Right ventricle myocardium superior (tissue), 1 donor: ENCODE measurements at regions not wholly inside any gene's neighbourhood (a gene's known extent, or its start where the extent isn't known, plus 50 kb on each side); places are given as distances from the start of the nearest gene placed in this dataset.
"Not testable (repeated sequence)": the region's sequence is repeated elsewhere in the genome, so short reads cannot be mapped to it uniquely, and the experiment has no call there.

Experiments
- ATAC-seq: fragments of 200-7000 bp; cut with Tn5 transposase; one replicate; pipeline ENCODE4 v1.9.1; 2020; ENCODE audit warnings: mild to moderate bottlenecking; ENCODE audit not compliant: poor library complexity
- DNase-seq: peaks from one replicate; pipeline ENCODE4 v3.0.0-alpha.2; 2020
- intact Hi-C: fragments of 100-400 bp; cut with DNase I; formaldehyde crosslinking; loops from one replicate; pipeline ENCODE4 v1.11.2; 2022
- donor health status: DM: no; HTN: yes; CAD: no; lungs with severe emphysema.

DNA sequence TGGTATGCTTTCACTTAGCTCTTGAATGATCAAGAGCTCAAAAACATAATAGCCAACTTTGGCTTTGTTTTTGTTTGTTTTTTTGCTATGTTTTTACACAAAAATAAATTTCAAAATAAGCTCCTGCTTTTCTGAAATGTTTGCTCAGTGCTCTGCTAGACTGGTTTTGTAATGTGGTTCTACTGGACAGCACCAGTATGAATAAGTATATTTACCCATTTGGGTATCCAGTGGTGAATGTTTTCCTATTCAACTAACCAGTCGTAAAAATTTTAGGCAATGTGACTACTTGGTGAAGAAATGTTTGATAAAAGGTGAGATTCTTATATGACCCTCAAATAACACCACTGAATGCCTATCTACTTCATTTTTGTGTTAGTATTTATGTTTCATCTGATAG, 308.6 kb downstream of the PTPRC start:
- ATAC-seq (no peak), DNase-seq (no peak)
- intact Hi-C loops = no loop called here

DNA sequence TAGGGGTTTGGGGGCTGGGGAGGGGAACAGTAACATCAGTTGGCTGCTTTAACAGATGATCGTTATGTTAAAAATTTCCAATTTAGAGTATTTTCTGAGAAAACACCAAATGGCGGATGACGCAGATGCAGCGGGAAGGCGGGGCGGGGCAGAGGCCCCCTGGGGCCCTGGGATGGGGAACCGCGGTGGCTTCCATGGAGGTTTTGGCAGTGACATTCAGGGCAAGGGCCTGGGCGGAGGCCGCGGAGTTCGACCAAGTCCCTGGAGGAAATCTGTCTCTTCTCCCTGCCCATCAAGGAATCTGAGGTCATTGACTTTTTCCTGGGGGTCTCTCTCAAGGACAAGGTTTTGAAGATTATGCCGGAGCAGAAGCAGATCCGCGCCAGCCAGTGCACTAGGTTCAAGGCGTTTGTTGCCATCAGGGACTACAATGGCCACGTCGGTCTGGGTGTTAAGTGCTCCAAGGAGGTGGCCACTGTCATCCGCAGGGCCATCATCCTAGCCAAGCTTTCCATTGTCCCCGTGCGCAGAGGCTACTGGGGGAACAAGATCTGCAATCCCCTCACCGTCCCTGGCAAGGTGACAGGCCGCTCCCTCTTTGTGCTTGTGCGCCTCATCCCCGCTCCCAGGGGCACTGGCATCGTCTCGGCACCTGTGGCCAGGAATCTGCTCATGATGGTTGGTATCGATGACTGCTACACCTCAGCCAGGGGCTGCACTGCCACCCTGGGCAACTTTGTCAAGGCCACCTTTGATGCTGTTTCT, 310.2 kb downstream of the PTPRC start:
- intact Hi-C loops = no loop called here
- DNase-seq (peak; percentile 34), ATAC-seq (no peak)

DNA sequence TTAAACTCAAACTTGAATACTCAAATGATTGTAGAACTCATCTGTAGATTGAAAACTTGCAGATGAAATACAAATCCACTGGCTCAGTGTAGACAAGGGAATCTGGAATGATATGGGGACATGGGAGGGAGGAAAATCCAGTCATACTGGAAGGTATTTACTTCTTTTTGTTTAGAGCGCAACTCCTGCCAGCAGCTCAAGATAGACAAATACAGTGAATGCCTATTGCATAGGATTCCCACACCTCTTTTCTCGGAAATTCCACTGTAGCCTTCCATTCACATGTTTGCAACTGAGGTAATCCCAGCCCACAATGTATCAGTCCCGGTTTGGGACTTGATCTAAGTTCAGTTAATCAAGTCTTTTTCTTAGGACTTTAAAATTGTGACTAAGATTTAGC, 311.2 kb downstream of the PTPRC start:
- ATAC-seq (no peak), DNase-seq (no peak)
- intact Hi-C loops = no loop called here

DNA sequence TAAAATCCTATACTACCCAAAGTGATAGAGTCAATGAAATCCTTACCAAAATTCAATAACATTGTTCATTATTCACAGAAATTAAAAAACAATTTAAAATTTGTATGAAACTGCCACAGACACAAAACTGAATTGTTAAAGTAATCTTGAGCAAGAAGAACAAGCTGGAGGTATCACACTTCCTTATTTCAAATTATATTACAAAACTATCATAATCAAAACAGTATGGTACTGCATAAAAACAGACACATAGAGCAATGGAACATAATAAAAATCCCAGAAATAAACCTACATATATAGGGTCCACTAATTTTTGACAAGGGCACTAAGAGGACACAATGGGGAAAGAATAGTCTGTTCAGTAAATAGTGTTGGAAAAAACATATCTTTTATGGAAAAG, 316.2 kb downstream of the PTPRC start:
- ATAC-seq = no peak
- DNase-seq = no peak
- intact Hi-C loops = no loop called here

DNA sequence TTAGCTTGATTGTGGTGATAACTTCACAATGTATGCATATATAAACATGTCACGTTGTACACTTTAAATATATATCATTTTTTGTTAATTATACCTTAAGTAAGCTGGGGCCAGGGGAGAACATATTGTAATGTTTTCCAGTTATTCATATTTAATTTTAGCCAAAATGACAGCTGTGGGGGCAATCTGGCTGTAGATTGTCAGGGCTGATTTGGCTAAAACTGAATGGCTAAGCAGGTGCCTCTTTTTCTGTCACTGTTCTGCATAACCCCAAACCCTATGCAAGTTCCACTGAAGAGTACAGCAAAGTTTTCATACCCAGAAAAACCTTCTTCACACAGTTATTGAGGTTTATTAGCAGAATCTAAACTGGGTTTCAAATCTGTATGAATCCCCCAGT, 318.2 kb downstream of the PTPRC start:
- intact Hi-C loops = no loop called here
- DNase-seq (no peak), ATAC-seq (no peak)

DNA sequence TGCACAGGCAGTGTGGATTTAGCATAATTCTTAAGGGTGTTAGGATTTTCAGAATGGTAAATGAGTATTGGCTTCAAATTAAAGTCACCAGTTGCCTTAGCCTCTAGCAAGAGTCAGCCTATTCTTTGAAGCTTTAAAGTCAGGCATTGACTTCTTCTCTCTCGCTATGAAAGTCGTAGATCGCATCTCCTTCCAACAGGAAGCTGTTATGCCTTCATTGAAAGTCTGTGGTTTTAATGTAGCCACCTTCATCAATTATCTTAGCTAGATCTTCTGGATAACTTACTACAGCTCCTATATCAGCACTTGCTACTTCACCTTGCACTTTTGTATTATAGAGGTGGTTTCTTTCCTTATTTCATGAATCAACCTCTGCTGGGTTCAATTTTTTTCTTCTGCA, 320.2 kb downstream of the PTPRC start:
- no peak for ATAC-seq
- intact Hi-C loops = no loop called here
- DNase-seq = no peak

DNA sequence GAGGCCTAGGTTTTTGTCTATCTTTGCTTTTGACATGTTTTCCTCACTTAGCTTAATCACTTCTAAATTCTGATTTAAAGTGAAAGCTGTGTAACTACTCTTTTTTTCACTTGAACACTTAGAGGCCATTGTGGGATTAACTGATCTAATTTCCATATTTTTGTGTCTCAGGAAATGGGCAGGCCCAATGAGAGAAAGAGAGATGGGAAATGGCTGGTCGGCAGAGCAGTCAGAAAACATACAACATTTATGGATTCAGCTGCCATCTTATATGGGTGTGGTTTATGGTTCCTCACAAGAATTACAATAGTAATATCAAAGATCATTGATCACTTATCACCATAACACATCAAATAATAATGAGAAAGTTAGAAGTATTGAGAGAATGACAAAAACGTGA, 320.8 kb downstream of the PTPRC start:
- DNase-seq (no peak), ATAC-seq (no peak)
- intact Hi-C loops = no loop called here

DNA sequence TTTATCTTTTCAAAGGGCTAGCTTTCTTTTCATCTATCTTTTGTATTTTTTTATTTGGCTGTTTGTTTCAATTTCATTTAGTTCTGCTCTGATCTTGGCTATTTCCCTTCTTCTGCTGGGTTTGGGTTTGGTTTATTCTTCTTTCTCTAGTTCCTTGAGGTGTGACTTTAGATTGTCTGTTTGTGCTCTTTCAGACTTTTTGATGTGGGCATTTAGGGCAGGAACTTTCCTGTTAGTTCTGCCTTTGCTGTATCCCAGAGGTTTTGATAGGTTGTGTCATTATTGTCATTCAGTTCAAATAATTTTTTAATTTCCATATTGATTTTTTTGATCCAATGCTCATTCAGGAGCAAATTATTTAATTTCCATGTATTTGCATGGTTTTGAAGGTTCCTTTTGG, 325.0 kb downstream of the PTPRC start:
- intact Hi-C loops, ATAC-seq, DNase-seq: not testable (repeated sequence)

DNA sequence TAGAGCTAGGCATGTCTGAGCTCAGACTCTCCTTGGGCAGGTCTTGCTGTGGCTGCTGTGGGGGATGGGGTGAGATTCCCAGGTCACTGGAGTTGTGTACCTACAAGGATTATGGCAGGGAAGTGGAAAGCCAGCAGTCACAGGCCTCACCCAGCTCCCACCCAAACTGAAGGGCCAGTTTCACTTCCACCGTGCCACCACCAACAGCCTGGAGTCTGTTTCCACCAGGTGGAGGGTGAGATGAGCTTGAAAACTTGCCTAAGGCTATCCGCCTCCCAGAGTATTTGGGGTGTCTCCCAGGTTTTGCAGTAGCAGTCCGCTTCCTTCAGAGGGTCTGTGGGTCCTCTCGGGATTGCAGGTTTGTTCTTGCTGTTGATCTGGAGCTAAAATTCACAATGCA, 327.7 kb downstream of the PTPRC start:
- DNase-seq (no peak), ATAC-seq (no peak)
- intact Hi-C loops = no loop called here

DNA sequence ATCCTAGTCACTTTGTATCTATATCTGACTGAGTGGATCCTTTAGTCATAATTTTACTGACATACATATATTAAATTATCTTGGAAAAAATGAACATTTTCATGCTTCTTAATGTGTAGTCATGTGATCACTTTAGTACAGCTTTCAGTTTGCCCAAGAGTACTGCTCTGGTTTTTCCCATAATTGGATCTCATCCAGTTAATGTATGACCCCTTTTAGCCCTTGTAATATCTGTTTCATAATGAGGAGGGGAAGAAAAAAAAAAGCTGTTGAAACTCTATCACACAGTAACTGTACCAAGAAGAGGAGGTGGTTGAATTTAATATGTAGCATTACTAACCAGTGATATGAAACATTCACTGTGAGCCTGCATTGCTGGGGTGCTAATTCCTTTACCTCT, 328.7 kb downstream of the PTPRC start:
- no peak for DNase-seq
- ATAC-seq = no peak
- intact Hi-C loops = no loop called here

DNA sequence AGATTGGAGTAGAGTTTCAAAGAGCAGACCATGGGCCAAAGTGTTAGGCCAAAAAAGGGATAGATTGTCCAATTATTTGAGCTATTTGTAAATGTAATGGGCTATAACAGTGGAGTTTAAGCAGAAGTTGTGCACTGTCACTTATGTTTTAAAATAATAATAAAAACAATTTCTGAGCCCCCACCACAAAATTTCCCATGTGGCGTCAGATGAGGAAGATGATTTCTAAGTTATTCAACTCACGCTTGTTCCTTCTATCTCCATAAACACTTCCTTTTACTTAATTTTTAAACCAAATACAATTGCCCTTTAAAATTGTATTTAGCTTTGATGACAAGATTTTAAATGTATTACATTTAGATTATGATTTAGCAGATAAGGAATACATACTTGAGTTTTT, 330.0 kb downstream of the PTPRC start:
- intact Hi-C loops = no loop called here
- ATAC-seq (no peak), DNase-seq (no peak)

DNA sequence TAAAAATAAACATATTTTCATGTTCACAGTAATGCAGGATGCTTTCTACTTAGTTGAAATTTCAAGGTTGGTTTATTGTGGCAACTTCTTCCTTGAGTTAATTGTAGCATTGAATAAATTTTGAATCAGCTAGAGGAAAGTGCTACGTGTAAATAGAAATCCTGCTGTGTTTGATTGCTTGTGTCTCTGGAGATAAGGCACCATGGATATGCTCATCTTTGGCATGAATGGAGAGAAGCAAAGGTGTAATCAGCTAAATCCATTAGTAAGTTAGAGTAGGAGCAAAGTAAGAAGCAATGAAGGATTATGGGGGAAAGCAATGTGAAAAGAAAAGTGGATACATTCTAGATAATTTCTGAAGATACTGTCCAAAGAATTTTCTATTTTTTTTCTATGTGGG, 331.1 kb downstream of the PTPRC start:
- DNase-seq (no peak), ATAC-seq (no peak)
- intact Hi-C loops = no loop called here

DNA sequence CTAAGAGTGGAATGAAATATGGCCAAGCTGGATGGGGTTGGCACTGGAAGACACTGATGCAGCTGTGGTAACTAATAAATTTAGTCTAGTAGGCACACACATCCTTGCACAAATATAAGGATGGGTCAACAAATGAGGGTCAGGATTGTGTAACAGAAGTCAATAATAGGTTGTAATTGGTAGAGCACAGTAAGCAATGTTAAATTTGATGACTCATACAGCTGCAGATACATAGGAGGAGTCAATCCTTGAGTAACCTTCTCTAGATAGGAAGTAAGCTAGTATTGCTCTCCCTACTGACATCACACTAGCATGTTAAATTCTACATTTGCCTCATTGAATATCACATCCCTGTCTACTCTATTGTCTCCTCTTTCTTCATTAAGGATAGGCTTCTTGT, 332.1 kb downstream of the PTPRC start:
- no peak for ATAC-seq
- no peak for DNase-seq
- intact Hi-C loops = no loop called here

DNA sequence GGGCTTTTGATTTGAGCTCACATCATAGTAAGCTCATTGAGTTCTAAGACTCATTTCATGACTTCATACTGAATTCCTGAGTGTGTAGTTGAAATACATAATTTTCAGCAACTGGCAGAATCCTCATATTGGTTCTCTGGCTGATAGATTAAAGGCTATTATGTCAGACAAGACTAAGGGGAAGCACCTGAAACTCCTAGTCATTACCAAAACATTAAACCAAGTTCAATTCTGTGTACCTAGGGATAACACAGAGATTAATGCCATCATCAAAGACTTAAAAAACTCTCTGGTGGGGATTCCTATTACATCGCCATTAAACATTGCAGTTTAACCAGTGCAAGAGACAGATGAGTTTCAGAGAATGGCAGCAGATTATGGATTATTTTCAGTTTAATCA, 339.1 kb downstream of the PTPRC start:
- no peak for DNase-seq
- ATAC-seq = no peak
- intact Hi-C loops = no loop called here

DNA sequence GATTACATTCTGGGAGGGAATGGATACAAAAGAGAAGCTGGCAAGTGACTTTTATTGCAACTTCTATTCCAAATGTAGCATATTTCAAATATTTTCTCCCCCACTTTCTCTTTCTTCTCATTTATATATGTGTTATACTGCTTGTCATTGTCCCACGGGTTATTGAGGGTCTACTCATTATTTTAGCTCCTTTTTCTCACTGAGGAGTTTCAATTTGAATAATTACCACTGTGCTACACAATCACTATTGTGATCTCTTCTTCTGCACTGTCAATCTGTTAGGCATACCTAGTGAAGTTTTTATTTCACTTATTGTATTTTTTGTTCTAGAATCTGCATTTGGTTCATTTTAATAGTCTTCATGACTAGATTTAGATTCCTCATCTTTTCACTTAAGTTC, 339.7 kb downstream of the PTPRC start:
- ATAC-seq (no peak), DNase-seq (no peak)
- intact Hi-C loops = no loop called here

DNA sequence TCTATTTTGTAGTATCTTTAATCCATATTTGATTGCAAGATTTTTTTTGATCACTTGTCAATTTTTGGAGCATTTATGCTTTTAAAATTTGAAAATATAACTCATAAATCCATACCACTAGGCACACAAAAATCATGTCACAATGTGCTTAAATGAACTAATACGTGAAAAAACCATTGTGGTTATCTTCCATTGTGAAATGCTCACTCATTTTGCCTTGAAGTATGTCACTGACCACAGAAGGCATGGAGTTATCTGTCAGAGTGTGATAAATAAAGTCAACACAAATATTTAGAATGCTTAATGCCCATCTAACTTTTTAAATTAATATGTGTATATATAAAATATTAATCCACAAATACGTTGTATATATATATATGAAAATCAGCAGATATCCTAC, 347.2 kb downstream of the PTPRC start:
- ATAC-seq = no peak
- no peak for DNase-seq
- intact Hi-C loops = no loop called here

DNA sequence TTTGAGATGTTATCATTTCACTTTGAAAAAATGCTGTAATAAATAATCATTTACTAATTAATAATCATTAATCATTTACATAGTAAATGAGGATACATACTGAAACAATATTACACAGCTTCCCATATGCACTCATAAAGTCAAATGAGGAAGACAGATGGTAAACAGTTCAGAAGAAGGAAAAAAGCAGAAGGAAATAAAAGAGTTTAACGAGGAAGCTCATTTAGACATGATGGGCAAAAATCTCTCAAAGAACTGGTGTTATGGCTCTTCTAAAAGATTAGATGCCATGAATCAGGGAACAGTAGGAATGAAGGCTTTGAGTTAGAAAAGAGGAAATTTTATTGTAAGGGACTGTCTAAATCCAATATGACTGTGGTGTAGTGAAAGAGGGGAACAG, 347.6 kb downstream of the PTPRC start:
- no peak for DNase-seq
- intact Hi-C loops = no loop called here
- ATAC-seq = no peak

DNA sequence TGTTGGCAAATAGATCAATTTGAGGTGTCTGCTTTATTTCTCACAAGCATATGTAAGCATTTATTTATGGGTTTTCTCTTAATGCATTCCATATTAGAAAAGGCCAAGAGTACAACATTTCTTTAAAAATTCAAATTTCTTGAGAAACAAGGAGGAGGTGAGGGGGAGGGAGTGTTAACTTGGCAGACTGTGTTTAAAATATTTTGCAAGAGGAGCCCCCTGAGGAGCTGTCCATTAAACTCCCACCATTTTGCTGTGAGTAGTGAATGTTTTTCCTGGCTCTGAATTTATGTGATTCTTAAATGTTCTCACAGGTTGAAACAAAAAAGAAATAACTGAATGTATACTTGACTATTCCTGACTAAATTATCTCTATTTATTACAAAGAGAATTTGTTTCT, 363.8 kb downstream of the PTPRC start:
- intact Hi-C loops = no loop called here
- no peak for DNase-seq
- ATAC-seq = no peak

DNA sequence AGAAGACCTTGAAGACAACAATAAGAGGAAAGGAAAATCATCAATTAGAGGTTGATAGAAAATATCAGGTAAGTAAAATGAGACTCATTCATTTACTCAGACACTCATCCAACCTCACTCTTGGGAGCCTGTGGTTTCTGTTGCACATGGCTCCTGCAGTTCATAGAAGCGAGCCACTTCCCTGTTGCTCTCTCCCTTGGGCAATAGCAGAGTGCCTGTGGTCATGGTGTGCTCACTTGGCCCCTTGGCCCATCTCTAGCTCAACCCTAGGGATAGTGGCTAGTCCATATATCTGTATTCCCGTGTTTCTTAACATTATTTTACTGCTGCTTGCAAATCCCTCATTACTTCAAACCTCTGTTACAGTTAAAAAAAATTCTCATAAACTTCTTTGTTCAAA, 368.6 kb downstream of the PTPRC start:
- no peak for DNase-seq
- intact Hi-C loops = no loop called here
- ATAC-seq = no peak

DNA sequence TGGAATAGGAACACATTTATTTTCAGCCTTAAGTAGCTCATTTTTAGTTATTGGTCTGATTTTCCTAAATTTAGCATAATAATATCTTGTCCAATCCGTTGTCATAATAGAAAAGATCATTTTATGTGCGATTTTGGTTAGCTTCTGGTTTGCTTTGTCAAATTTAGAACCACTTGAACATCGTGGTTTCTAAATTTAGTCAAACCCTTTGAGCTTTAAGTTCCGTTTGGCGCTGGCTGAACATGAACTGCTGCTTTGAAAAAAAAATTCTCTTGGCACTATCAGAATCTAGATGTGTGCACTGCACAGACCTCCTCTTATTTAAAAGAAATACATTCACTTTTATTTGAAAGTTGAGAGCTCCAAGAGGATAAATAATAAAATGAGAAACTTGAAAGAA, 370.6 kb downstream of the PTPRC start:
- intact Hi-C loops = no loop called here
- DNase-seq (no peak), ATAC-seq (peak; percentile 71)

DNA sequence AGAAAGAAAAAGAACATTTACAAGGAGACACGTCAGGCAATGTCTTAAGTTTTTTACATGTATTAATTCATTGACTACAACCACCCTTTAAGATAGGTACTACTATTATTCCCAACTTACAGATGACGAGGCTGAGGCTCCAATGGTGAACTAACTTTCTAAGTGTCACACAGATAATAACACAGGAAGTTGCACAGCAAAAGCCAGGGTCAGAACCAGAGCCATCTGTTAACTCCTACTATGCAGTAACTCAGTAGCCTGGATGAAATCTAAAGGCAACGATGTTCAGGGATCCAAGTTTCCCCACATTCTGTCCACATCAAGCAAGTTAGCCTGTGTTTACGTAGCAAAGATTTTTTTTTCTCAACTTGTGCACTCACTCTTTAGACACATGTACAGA, 371.7 kb downstream of the PTPRC start:
- no peak for ATAC-seq
- intact Hi-C loops = no loop called here

More for the DNA sequence above, 371.7 kb downstream of the PTPRC start:
- DNase-seq = no peak
